ENCODE measurements at regions not wholly inside any gene's neighbourhood (a gene's known extent, or its start where the extent isn't known, plus 50 kb on each side); places are given as distances from the start of the nearest gene placed in this dataset.

DNA sequence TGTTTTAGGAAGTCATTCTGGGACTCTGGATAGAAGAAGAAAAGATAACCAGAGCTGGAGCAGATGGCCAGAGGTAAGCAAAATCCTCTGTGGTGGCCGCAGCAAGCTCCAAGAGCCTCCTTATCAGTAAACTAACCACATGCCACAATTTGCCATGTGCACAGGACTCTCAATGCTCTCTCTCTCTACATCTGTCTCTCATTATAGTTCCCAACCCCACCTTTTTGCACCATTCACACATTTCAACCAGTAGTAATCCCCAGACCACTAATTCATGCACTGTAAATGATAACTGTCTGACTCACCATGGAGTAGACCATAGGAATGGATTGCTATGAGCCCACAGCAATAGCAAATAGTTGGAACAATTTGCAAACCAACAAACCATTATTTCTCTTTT is 526.1 kb downstream of the TLR4 start:
- Histone ChIP-seq H3K9me3 (no peaks in the 10 kb centered on the region), H3K4me1 (no peaks in the 10 kb centered on the region), H3K27me3 (no peaks in the 10 kb centered on the region), H3K36me3 (no peaks in the 10 kb centered on the region), H3K4me3 (no peak overlapping the region), H3K27ac (replicated peaks in 1 of 4) (no peak overlapping the region)
- no peak for TF ChIP-seq EP300 (IDR thresholded peaks at IDR 0.05)
- TF ChIP-seq CTCF (IDR thresholded peaks at IDR 0.05), result no peak
- TF ChIP-seq POLR2A (IDR thresholded peaks at IDR 0.05; ENCODE audit: low read depth), result no peak
- no peak for TF ChIP-seq POLR2AphosphoS5 (IDR thresholded peaks at IDR 0.05)
- WGBS, result 28% methylated on average over 1 of the region's 1 CpG
- DNase-seq (ENCODE audit: extremely low spot score), result no peak
- intact Hi-C loops (cut with DNase I), result no loop called here

GRCh38 chr9:118236625-118237024 is 532.4 kb downstream of the TLR4 start:
- no peak overlapping the region for H3K27ac ChIP-seq (replicated peaks in 1 of 4)
- no peak for DNase-seq (ENCODE audit: extremely low spot score)
- no peak overlapping the region for H3K4me3 ChIP-seq
- intact Hi-C loops (cut with DNase I), result no loop called here
- 78% methylated on average over 1 of the region's 1 CpG for WGBS
- no peaks in the 10 kb centered on the region for H3K36me3 ChIP-seq
- no peaks in the 10 kb centered on the region for H3K4me1 ChIP-seq
- no peaks in the 10 kb centered on the region for H3K27me3 ChIP-seq
- peaks cover 0 to 16% (median 12%) of the 10 kb centered on the region in 4 donors for H3K9me3 ChIP-seq
- TF ChIP-seq POLR2A (IDR thresholded peaks at IDR 0.05; ENCODE audit: low read depth) (no peak), EP300 (IDR thresholded peaks at IDR 0.05) (no peak), POLR2AphosphoS5 (IDR thresholded peaks at IDR 0.05) (no peak), CTCF (IDR thresholded peaks at IDR 0.05) (no peak)

DNA sequence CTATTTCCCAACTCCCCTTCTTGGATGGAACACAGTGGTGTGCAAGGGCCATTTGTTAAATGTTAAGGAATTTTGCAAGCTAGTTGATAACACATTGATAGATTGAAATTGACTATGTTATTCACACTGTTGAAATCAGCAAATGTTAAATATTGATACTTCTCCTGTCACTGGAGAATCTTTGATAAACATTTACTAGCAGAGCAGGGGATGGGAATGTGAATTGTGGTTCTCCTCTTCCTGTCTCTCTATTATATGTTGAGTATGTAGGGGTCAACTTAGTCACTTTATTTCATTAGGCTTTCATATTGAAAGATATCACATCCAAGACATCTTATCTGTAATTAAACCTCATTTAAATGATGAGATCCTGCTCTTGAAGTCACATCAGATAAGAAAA is 533.9 kb downstream of the TLR4 start:
- DNase-seq (ENCODE audit: extremely low spot score), result no peak
- Histone ChIP-seq H3K27ac (replicated peaks in 1 of 4) (no peak overlapping the region), H3K36me3 (no peaks in the 10 kb centered on the region), H3K9me3 (peaks cover 0 to 16% (median 12%) of the 10 kb centered on the region in 4 donors), H3K27me3 (no peaks in the 10 kb centered on the region), H3K4me1 (no peaks in the 10 kb centered on the region), H3K4me3 (no peak overlapping the region)
- no peak for TF ChIP-seq POLR2AphosphoS5 (IDR thresholded peaks at IDR 0.05)
- TF ChIP-seq CTCF (IDR thresholded peaks at IDR 0.05), result no peak
- no peak for TF ChIP-seq POLR2A (IDR thresholded peaks at IDR 0.05; ENCODE audit: low read depth)
- TF ChIP-seq EP300 (IDR thresholded peaks at IDR 0.05), result no peak
- intact Hi-C loops (cut with DNase I), result no loop called here

- 85% methylated on average over 2 of the region's 2 CpGs for WGBS
- intact Hi-C loops (cut with DNase I), result no loop called here
- TF ChIP-seq POLR2A (IDR thresholded peaks at IDR 0.05; ENCODE audit: low read depth) (no peak), EP300 (IDR thresholded peaks at IDR 0.05) (no peak), POLR2AphosphoS5 (IDR thresholded peaks at IDR 0.05) (no peak), CTCF (IDR thresholded peaks at IDR 0.05) (no peak)
These were observed 547.8 kb downstream of the TLR4 start for GRCh38 chr9:118252027-118252426.

GRCh38 chr9:118262191-118262590 is 558.0 kb downstream of the TLR4 start:
- Histone ChIP-seq H3K4me1 (no peaks in the 10 kb centered on the region), H3K27ac (replicated peaks in 1 of 4) (no peak overlapping the region), H3K9me3 (peaks cover 0 to 9% (median 0%) of the 10 kb centered on the region in 4 donors), H3K27me3 (no peaks in the 10 kb centered on the region), H3K36me3 (no peaks in the 10 kb centered on the region), H3K4me3 (no peak overlapping the region)
- intact Hi-C loops (cut with DNase I), result no loop called here
- WGBS, result 71% methylated on average over 1 of the region's 1 CpG
- no peak for TF ChIP-seq POLR2AphosphoS5 (IDR thresholded peaks at IDR 0.05)
- no peak for TF ChIP-seq CTCF (IDR thresholded peaks at IDR 0.05)
- no peak for TF ChIP-seq EP300 (IDR thresholded peaks at IDR 0.05)
- no peak for DNase-seq (ENCODE audit: extremely low spot score)

More at GRCh38 chr9:118252027-118252426, 547.8 kb downstream of the TLR4 start:
- Histone ChIP-seq H3K4me1 (no peaks in the 10 kb centered on the region), H3K4me3 (no peak overlapping the region), H3K9me3 (peaks cover 0 to 8% (median 2%) of the 10 kb centered on the region in 4 donors), H3K27ac (replicated peaks in 1 of 4) (no peak overlapping the region), H3K27me3 (no peaks in the 10 kb centered on the region), H3K36me3 (no peaks in the 10 kb centered on the region)
- DNase-seq (ENCODE audit: extremely low spot score), result no peak

All from esophagus muscularis mucosa (tissue), 4 donors.